ENCODE measurements at regions not wholly inside any gene's neighbourhood (a gene's known extent, or its start where the extent isn't known, plus 50 kb on each side); places are given as distances from the start of the nearest gene placed in this dataset.

DNA sequence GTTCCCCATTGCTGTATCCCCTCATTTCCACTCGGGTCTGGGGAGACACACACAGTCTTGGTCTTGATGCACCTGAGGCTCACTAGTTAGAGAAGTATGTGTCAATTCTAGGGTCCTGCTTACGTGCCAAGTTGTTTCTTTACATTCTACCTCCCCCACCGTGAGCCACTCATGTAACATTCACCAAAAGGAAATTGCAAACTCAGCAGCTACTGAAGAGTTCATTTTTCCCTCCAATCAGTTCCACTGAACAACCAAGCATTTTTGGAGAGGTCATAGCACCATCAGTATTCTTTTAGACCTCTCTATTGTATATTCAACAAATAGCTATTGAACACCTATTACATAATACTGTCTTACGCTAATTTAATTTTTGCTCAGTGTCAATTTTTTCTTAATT is 281.1 kb downstream of the SH3GL2 start:
- no peak overlapping the region for H3K9ac ChIP-seq (ENCODE audit: low read depth, low read length)
- H3K4ac ChIP-seq (ENCODE audit: low read depth, low read length), result no peak overlapping the region
- H2AFZ ChIP-seq (replicated peaks; ENCODE audit: low read length, poor library complexity), result no peak overlapping the region
- ChIA-PET CTCF (no interaction called here), POLR2A (ENCODE audit: unreplicated experiment) (no interaction called here)
- H3K18ac ChIP-seq (ENCODE audit: low read depth, low read length), result no peak overlapping the region
- TF ChIP-seq MAFK (IDR thresholded peaks at IDR 0.05; ENCODE audit: low read depth, low read length) (peak; percentile 30; the same call in 1 of the 2 replicates), CEBPB (IDR thresholded peaks at IDR 0.05; ENCODE audit: low read depth, low read length) (no peak), RCOR1 (IDR thresholded peaks at IDR 0.05; ENCODE audit: insufficient replicate concordance, low read length) (no peak), FOS (IDR thresholded peaks at IDR 0.05; ENCODE audit: low read depth, low read length) (no peak), RFX5 (IDR thresholded peaks at IDR 0.05; ENCODE audit: low read depth, low read length) (no peak), RAD21 (IDR thresholded peaks at IDR 0.05; ENCODE audit: low read length) (no peak), CHD1 (IDR thresholded peaks at IDR 0.05; ENCODE audit: low read depth, low read length) (no peak)
- TF ChIP-seq, protein P1, sequence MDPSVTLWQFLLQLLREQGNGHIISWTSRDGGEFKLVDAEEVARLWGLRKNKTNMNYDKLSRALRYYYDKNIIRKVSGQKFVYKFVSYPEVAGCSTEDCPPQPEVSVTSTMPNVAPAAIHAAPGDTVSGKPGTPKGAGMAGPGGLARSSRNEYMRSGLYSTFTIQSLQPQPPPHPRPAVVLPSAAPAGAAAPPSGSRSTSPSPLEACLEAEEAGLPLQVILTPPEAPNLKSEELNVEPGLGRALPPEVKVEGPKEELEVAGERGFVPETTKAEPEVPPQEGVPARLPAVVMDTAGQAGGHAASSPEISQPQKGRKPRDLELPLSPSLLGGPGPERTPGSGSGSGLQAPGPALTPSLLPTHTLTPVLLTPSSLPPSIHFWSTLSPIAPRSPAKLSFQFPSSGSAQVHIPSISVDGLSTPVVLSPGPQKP (IDR thresholded peaks at IDR 0.05; ENCODE audit: borderline replicate concordance, low read depth, low read length), result no peak
- no TSS peak for BruUV-seq (replicated peaks)
- no peak overlapping the region for H2BK120ac ChIP-seq (ENCODE audit: low read depth, low read length)
- no peak overlapping the region for H4K91ac ChIP-seq (ENCODE audit: insufficient read depth, low read depth, low read length)
- no peak overlapping the region for H3K14ac ChIP-seq (replicated peaks; ENCODE audit: low read depth, low read length)
- H3K36me3 ChIP-seq (ENCODE audit: control insufficient read depth, insufficient read depth, low read length), result no peaks in the 10 kb centered on the region
- no peak overlapping the region for H4K5ac ChIP-seq (ENCODE audit: low read depth, low read length)
- H3K27me3 ChIP-seq (ENCODE audit: control insufficient read depth, insufficient read depth, low read length), result no peaks in the 10 kb centered on the region
- in situ Hi-C loops (cut with MboI; ENCODE audit: low sequenced_read_pairs), result no loop called here
- H3K4me3 ChIP-seq (ENCODE audit: insufficient read depth, low read depth, low read length), result no peak overlapping the region
- dilution Hi-C loops (cut with HindIII; ENCODE audit: low sequenced_read_pairs, unreplicated experiment), result no loop called here
- no peak overlapping the region for H3K23ac ChIP-seq (ENCODE audit: low read depth, low read length)
- no peak overlapping the region for H2BK20ac ChIP-seq (ENCODE audit: low read depth, low read length)
- no peaks in the 10 kb centered on the region for H3K9me1 ChIP-seq (ENCODE audit: insufficient read depth, low read length)
- no peak for DNase-seq
- no peak overlapping the region for H2AK9ac ChIP-seq (replicated peaks; ENCODE audit: low read depth, low read length, poor library complexity)
- no peak for ATAC-seq (ENCODE audit: low read depth)
- no peak overlapping the region for H2AK5ac ChIP-seq (ENCODE audit: low read depth, low read length)
- H3K56ac ChIP-seq (ENCODE audit: extremely low read depth, insufficient read depth, low read length), result no peak overlapping the region
- no peaks in the 10 kb centered on the region for H4K20me1 ChIP-seq (ENCODE audit: insufficient read depth, low read length)
- no peaks in the 10 kb centered on the region for H3K9me3 ChIP-seq (ENCODE audit: control insufficient read depth, insufficient read depth, low read length)
- no peak overlapping the region for H3K27ac ChIP-seq (ENCODE audit: insufficient read depth, low read length)
- intact Hi-C loops (cut with micrococcal nuclease), result loop anchor here (10.0 kb wide), 1 partner anchor 55 kb away; no protein-coding TSS in a partner anchor
- no peak overlapping the region for H2BK5ac ChIP-seq (ENCODE audit: low read depth, low read length, poor library complexity, severe bottlenecking)
- H4K8ac ChIP-seq (ENCODE audit: low read depth in 2 of 2, low read length in 2 of 2), result no peak overlapping the region
- no peaks in the 10 kb centered on the region for H3K79me1 ChIP-seq (ENCODE audit: low read depth in 1 of 2, low read length in 2 of 2)
- H3K4me1 ChIP-seq (ENCODE audit: control insufficient read depth, insufficient read depth, low read length), result no peaks in the 10 kb centered on the region
- no peak overlapping the region for H3K4me2 ChIP-seq (ENCODE audit: low read depth, low read length)
- no peak overlapping the region for H2BK15ac ChIP-seq (ENCODE audit: low read depth, low read length)
- 29% methylated on average over 2 of the region's 4 CpGs; no CpG with 5 or more reads in 1 of the 2 experiments for WGBS, 2 experiments (ENCODE audit: extremely low coverage in 2 of 2, insufficient read length in 1 of 2)
